Adrenal gland (tissue), 5 donors: ENCODE measurements at regions not wholly inside any gene's neighbourhood (a gene's known extent, or its start where the extent isn't known, plus 50 kb on each side); places are given as distances from the start of the nearest gene placed in this dataset.

ENCODE experiments used
- POLR2A ChIP-seq, 2 donors: fragments of 450-650 bp; IDR thresholded peaks; one replicate each; pipeline ENCODE4 v1.6.1; 2017; ENCODE audit warnings: antibody characterized with exemption in 2 of 2, mild to moderate bottlenecking in 2 of 2, moderate library complexity in 1 of 2
- TF ChIP-seq, protein P1 (sequence below), 6 experiments: fragments of 450-650 bp in 4 of 6; fragments of 200-600 bp in 2 of 6; sonication (generic) in 1 of 6; IDR thresholded peaks; 1 replicate in 5 of 6; 2 replicates in 1 of 6; pipeline versions ENCODE4 v1.5.1 to v1.8.0; 2016 to 2021; ENCODE audit warnings: antibody characterized with exemption in 6 of 6, mild to moderate bottlenecking in 2 of 6, moderate library complexity in 1 of 6
- donor health status: DM: no; HTN: no; CAD: no.

DNA sequence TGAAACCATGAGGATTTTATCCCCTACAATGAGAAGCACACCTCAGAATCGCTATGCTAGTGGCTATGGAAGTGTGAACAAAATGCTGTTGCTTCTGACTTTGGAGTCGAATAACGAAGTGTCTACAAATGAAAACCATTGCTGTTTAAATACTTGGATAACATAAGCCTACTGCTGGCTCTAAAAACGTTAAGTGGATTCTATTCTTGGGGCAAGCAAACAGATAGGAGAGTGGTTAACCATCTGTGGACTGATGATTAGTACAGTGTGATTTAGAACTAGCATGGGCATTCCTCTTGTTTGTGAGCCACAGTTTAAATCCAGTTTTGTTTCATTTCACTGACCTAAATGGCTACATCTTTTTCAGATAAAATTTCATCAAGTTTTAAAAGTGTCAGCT is 109.7 kb upstream of the PNPLA4 start:
- TF ChIP-seq, protein P1, sequence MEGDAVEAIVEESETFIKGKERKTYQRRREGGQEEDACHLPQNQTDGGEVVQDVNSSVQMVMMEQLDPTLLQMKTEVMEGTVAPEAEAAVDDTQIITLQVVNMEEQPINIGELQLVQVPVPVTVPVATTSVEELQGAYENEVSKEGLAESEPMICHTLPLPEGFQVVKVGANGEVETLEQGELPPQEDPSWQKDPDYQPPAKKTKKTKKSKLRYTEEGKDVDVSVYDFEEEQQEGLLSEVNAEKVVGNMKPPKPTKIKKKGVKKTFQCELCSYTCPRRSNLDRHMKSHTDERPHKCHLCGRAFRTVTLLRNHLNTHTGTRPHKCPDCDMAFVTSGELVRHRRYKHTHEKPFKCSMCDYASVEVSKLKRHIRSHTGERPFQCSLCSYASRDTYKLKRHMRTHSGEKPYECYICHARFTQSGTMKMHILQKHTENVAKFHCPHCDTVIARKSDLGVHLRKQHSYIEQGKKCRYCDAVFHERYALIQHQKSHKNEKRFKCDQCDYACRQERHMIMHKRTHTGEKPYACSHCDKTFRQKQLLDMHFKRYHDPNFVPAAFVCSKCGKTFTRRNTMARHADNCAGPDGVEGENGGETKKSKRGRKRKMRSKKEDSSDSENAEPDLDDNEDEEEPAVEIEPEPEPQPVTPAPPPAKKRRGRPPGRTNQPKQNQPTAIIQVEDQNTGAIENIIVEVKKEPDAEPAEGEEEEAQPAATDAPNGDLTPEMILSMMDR (IDR thresholded peaks at IDR 0.05): no peak
- TF ChIP-seq POLR2A (IDR thresholded peaks at IDR 0.05): no peak
